ENCODE measurements at regions not wholly inside any gene's neighbourhood (a gene's known extent, or its start where the extent isn't known, plus 50 kb on each side); places are given as distances from the start of the nearest gene placed in this dataset.

- Histone ChIP-seq H3K36me3 (no peaks in the 10 kb centered on the region), H3K9me3 (no peaks in the 10 kb centered on the region), H3K4me3 (no peak overlapping the region), H3K4me1 (no peaks in the 10 kb centered on the region), H3K27me3 (no peaks in the 10 kb centered on the region), H3K27ac (no peak overlapping the region)
- DNase-seq (ENCODE audit: low spot score in 2 of 2) = no peak
- TF ChIP-seq POLR2AphosphoS5 (IDR thresholded peaks at IDR 0.05) = no peak
- no peak for TF ChIP-seq CTCF (IDR thresholded peaks at IDR 0.05)
- no peak for TF ChIP-seq POLR2A (IDR thresholded peaks at IDR 0.05)
- intact Hi-C loops (cut with DNase I; ENCODE audit: low total_unique reads) = no loop called here
Observed at GRCh38 chr7:85705076-85705475, 518.2 kb upstream of the SEMA3D start.

- H3K9me3 ChIP-seq = no peaks in the 10 kb centered on the region
- H3K4me3 ChIP-seq = no peak overlapping the region
- no peaks in the 10 kb centered on the region for H3K36me3 ChIP-seq
- TF ChIP-seq CTCF (IDR thresholded peaks at IDR 0.05) (no peak), POLR2AphosphoS5 (IDR thresholded peaks at IDR 0.05) (no peak), POLR2A (IDR thresholded peaks at IDR 0.05) (no peak)
- DNase-seq (ENCODE audit: low spot score in 2 of 2) = no peak
- no peaks in the 10 kb centered on the region for H3K27me3 ChIP-seq
- no peak overlapping the region for H3K27ac ChIP-seq
- H3K4me1 ChIP-seq = no peaks in the 10 kb centered on the region
- intact Hi-C loops (cut with DNase I; ENCODE audit: low total_unique reads) = no loop called here
Observed at GRCh38 chr7:85703251-85704010, 516.6 kb upstream of the SEMA3D start.

DNA sequence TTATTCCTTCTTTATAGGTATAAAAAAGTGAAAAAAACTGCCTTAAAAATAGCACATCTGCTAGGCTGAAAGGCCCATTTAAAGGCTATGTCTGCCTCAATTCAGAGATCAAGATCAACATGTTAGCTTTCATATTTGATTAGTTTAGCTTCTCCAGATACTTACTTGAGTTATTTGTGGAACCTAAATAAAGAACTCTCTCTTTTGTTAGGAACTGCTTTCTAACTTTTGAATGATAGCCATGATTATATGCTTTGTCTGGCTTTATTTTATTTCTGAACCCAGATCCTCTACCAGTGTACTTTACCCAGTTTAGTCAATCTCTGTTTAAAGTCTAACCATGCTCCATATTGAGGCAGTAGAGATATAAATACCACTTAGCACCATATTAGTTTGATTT is 515.5 kb upstream of the SEMA3D start:
- intact Hi-C loops (cut with DNase I; ENCODE audit: low total_unique reads) = no loop called here
- H3K4me3 ChIP-seq = no peak overlapping the region
- TF ChIP-seq POLR2A (IDR thresholded peaks at IDR 0.05) = no peak
- no peak for TF ChIP-seq POLR2AphosphoS5 (IDR thresholded peaks at IDR 0.05)
- no peak for TF ChIP-seq CTCF (IDR thresholded peaks at IDR 0.05)
- no peaks in the 10 kb centered on the region for H3K4me1 ChIP-seq
- no peaks in the 10 kb centered on the region for H3K36me3 ChIP-seq
- DNase-seq (ENCODE audit: low spot score in 2 of 2) = no peak
- H3K9me3 ChIP-seq = no peaks in the 10 kb centered on the region
- H3K27ac ChIP-seq = no peak overlapping the region
- H3K27me3 ChIP-seq = no peaks in the 10 kb centered on the region

DNA sequence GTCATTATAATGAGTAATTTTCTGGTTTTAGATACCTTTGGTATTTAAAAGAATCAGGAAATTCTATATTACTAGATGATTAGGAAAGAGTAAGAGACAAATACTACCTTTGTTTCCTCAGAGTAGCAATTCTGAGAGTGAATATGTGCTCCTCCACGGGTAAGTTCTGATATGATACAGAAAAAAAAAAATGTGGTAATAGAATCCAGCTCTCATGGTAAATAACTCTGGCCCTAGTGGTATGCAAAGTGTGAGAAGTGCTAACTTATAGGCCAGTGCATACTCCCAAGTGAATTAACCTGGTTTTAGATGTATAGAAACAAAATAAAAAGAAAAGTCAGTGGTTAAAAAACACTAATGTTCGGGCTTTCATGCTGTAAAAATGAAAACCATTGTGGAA is 512.6 kb upstream of the SEMA3D start:
- H3K9me3 ChIP-seq = no peaks in the 10 kb centered on the region
- no peak for DNase-seq (ENCODE audit: low spot score in 2 of 2)
- H3K4me3 ChIP-seq = no peak overlapping the region
- H3K27ac ChIP-seq = no peak overlapping the region
- H3K4me1 ChIP-seq = no peaks in the 10 kb centered on the region
- intact Hi-C loops (cut with DNase I; ENCODE audit: low total_unique reads) = no loop called here
- TF ChIP-seq CTCF (IDR thresholded peaks at IDR 0.05) (no peak), POLR2A (IDR thresholded peaks at IDR 0.05) (no peak), POLR2AphosphoS5 (IDR thresholded peaks at IDR 0.05) (no peak)
- no peaks in the 10 kb centered on the region for H3K27me3 ChIP-seq
- peaks cover 3% of the 10 kb centered on the region for H3K36me3 ChIP-seq

GRCh38 chr7:85695533-85695932 is 508.7 kb upstream of the SEMA3D start:
- no peaks in the 10 kb centered on the region for H3K9me3 ChIP-seq
- no peak overlapping the region for H3K27ac ChIP-seq
- H3K27me3 ChIP-seq = no peaks in the 10 kb centered on the region
- TF ChIP-seq CTCF (IDR thresholded peaks at IDR 0.05) (no peak), POLR2AphosphoS5 (IDR thresholded peaks at IDR 0.05) (no peak), POLR2A (IDR thresholded peaks at IDR 0.05) (no peak)
- no peak for DNase-seq (ENCODE audit: low spot score in 2 of 2)
- H3K36me3 ChIP-seq = peaks cover 3% of the 10 kb centered on the region
- no peaks in the 10 kb centered on the region for H3K4me1 ChIP-seq
- intact Hi-C loops (cut with DNase I; ENCODE audit: low total_unique reads) = no loop called here
- no peak overlapping the region for H3K4me3 ChIP-seq

Data from breast epithelium (tissue), 4 donors.